Fibroblast of skin of left quadriceps (primary cell): ENCODE measurements at regions not wholly inside any gene's neighbourhood (a gene's known extent, or its start where the extent isn't known, plus 50 kb on each side); places are given as distances from the start of the nearest gene placed in this dataset.

ENCODE experiments used
- DNase-seq, 2 experiments: peaks; one replicate each; pipeline ENCODE4 v3.0.0-alpha.2; 2013; ENCODE audit warnings: low read depth in 2 of 2

- DNase-seq, result no peak
Measured at GRCh38 chr1:22221233-22221780, 78.4 kb upstream of the WNT4 start.

GRCh38 chr1:22222723-22223122 is 79.8 kb upstream of the WNT4 start:
- no peak for DNase-seq

GRCh38 chr1:22223176-22223575 is 80.3 kb upstream of the WNT4 start:
- no peak for DNase-seq

GRCh38 chr1:22224091-22224490 is 81.2 kb upstream of the WNT4 start:
- DNase-seq, result no peak

GRCh38 chr1:22224631-22225030 is 81.7 kb upstream of the WNT4 start:
- DNase-seq, result no peak

- DNase-seq, result no peak
Measured at GRCh38 chr1:22225858-22226589, 83.1 kb upstream of the WNT4 start.

- DNase-seq, result no peak
Measured at GRCh38 chr1:22228074-22228473, 85.2 kb upstream of the WNT4 start.

- DNase-seq, result no peak
Measured at GRCh38 chr1:22228505-22228911, 85.6 kb upstream of the WNT4 start.

GRCh38 chr1:22229379-22229778 is 86.5 kb upstream of the WNT4 start:
- DNase-seq, result no peak

- no peak for DNase-seq
Measured at GRCh38 chr1:22231068-22231593, 88.2 kb upstream of the WNT4 start.

- DNase-seq, result no peak
Measured at GRCh38 chr1:22231995-22232690, 89.2 kb upstream of the WNT4 start.

GRCh38 chr1:22233222-22233621 is 90.3 kb upstream of the WNT4 start:
- DNase-seq, result no peak

- DNase-seq, result no peak
Measured at GRCh38 chr1:22234476-22235030, 91.7 kb upstream of the WNT4 start.

- no peak for DNase-seq
Measured at GRCh38 chr1:22236166-22236565, 93.3 kb upstream of the WNT4 start.

- DNase-seq, result no peak
Measured at GRCh38 chr1:22236900-22237299, 94.0 kb upstream of the WNT4 start.

- no peak for DNase-seq
Measured at GRCh38 chr1:22237433-22238093, 94.7 kb upstream of the WNT4 start.

- no peak for DNase-seq
Measured at GRCh38 chr1:22238356-22239224, 95.7 kb upstream of the WNT4 start.

GRCh38 chr1:22239378-22239777 is 96.5 kb upstream of the WNT4 start:
- no peak for DNase-seq

GRCh38 chr1:22241250-22241649 is 98.4 kb upstream of the WNT4 start:
- DNase-seq, result no peak

GRCh38 chr1:22241811-22242210 is 98.9 kb upstream of the WNT4 start:
- no peak for DNase-seq

- DNase-seq, result no peak
Measured at GRCh38 chr1:22245100-22245650, 102.3 kb upstream of the WNT4 start.
